GM18505 (cell line): ENCODE measurements at regions not wholly inside any gene's neighbourhood (a gene's known extent, or its start where the extent isn't known, plus 50 kb on each side); places are given as distances from the start of the nearest gene placed in this dataset.
"Not testable (repeated sequence)": the region's sequence is repeated elsewhere in the genome, so short reads cannot be mapped to it uniquely, and the experiment has no call there.

Experiments
- ATAC-seq: cut with Tn5 transposase; IDR thresholded peaks from one replicate; pipeline ENCODE4 v1.9.1; 2021; ENCODE audit not compliant: unreplicated experiment
- POLR2A ChIP-seq: IDR thresholded peaks from 4 replicates; pipeline ENCODE4 v1.6.1; 2011; ENCODE audit warnings: borderline replicate concordance; ENCODE audit not compliant: insufficient read depth, insufficient read length; ENCODE audit errors: extremely low read depth

GRCh38 chr6:97919631-97920030 lies 636.6 kb upstream of the MMS22L start:
- TF ChIP-seq POLR2A = no peak
- no peak for ATAC-seq

GRCh38 chr6:97923249-97923648 lies 640.2 kb upstream of the MMS22L start:
- no peak for ATAC-seq
- no peak for TF ChIP-seq POLR2A

GRCh38 chr6:97925504-97925903 lies 642.5 kb upstream of the MMS22L start:
- no peak for TF ChIP-seq POLR2A
- no peak for ATAC-seq

GRCh38 chr6:97939440-97940168 lies 656.6 kb upstream of the MMS22L start:
- TF ChIP-seq POLR2A = no peak
- ATAC-seq = no peak

GRCh38 chr6:97947841-97948240 lies 664.8 kb upstream of the MMS22L start:
- no peak for ATAC-seq
- no peak for TF ChIP-seq POLR2A

GRCh38 chr6:97958134-97958533 lies 675.1 kb upstream of the MMS22L start:
- no peak for ATAC-seq
- no peak for TF ChIP-seq POLR2A

- ATAC-seq = no peak
- TF ChIP-seq POLR2A = no peak
Measured at GRCh38 chr6:97963193-97963592, 680.2 kb upstream of the MMS22L start.

- ATAC-seq = no peak
Measured at GRCh38 chr6:97969065-97969464, 686.0 kb upstream of the MMS22L start.

GRCh38 chr6:97977084-97977483 lies 694.1 kb upstream of the MMS22L start:
- TF ChIP-seq POLR2A = no peak
- ATAC-seq = no peak

More at GRCh38 chr6:97969065-97969464, 686.0 kb upstream of the MMS22L start:
- no peak for TF ChIP-seq POLR2A

GRCh38 chr6:97978855-97979271 lies 695.8 kb upstream of the MMS22L start:
- TF ChIP-seq POLR2A = no peak
- no peak for ATAC-seq

- not testable (repeated sequence) for ATAC-seq
Measured at GRCh38 chr6:97979285-97979684, 696.3 kb upstream of the MMS22L start.

GRCh38 chr6:97989451-97989850 lies 706.4 kb upstream of the MMS22L start:
- ATAC-seq = no peak

GRCh38 chr6:97995158-97995557 lies 712.1 kb upstream of the MMS22L start:
- no peak for ATAC-seq
- TF ChIP-seq POLR2A = no peak

More at GRCh38 chr6:97989451-97989850, 706.4 kb upstream of the MMS22L start:
- TF ChIP-seq POLR2A = no peak

- TF ChIP-seq POLR2A = no peak
- ATAC-seq = no peak
Measured at GRCh38 chr6:98002678-98003077, 719.7 kb upstream of the MMS22L start.

- ATAC-seq = no peak
- no peak for TF ChIP-seq POLR2A
Measured at GRCh38 chr6:98014442-98015201, 731.6 kb upstream of the MMS22L start.

- ATAC-seq = no peak
- TF ChIP-seq POLR2A = no peak
Measured at GRCh38 chr6:98016565-98016964, 733.5 kb upstream of the MMS22L start.
